AG08396 (cell line): ENCODE measurements at regions not wholly inside any gene's neighbourhood (a gene's known extent, or its start where the extent isn't known, plus 50 kb on each side); places are given as distances from the start of the nearest gene placed in this dataset.
"Not testable (repeated sequence)": the region's sequence is repeated elsewhere in the genome, so short reads cannot be mapped to it uniquely, and the experiment has no call there.

Experiments
- DNase-seq: peaks from one replicate; pipeline ENCODE4 v3.0.0; 2012; ENCODE audit warnings: low spot score, mixed read lengths

DNA sequence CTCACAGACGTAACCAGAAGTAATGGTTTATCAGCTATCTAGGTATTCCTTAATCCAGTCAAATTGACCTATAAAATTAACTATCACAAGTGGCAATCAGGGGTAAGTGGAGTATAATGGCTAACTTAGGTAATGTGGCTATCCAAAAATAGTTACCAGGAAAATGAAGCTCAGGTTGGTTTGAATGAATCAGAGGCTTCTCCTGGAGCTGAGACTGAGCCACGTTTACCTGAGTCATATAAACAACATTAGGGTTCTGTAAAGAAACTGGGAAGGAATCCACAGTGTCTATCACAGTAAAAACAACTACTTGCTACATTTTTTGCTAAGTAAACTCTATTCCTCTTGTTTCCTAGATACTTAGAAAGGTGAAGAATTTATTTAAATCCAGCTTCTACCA is 236.0 kb upstream of the SPHKAP start:
- DNase-seq, result no peak

DNA sequence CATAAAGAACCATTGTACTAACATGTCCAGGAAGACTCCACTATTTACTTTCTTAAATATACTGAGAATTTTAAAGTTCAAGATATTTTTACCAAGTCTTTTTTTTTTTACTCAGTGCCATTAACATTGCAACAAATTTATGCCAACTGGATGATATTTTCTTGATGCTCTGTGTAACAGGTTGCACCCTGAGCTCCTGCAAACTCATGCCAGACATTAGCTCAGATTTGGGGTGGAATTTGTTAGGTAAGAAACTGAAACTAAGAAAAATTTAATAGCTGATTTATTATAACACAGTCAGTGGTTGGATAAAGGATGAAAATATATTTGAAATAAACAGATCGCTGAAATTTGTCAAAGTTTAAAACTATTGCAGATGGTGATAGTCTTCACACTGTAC is 228.6 kb upstream of the SPHKAP start:
- DNase-seq, result no peak

DNA sequence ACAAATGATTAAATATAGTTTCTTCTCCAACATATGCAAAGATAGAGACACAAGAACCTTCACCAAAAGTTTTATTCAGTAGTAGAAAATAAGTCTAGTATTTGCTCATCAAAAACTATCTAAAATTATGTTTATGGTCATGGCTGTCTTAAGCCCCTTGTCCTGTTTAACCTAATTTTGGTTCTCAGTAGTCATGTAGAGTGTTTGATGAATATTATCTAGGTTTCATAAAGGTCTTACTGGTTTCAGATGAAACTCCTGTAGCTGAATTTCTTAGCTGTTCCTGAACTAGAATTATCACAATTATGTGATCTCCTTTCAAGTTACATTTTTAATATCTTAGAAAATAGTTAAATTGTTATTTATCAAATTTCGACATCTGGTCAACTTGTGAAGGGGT is 228.0 kb upstream of the SPHKAP start:
- no peak for DNase-seq

DNA sequence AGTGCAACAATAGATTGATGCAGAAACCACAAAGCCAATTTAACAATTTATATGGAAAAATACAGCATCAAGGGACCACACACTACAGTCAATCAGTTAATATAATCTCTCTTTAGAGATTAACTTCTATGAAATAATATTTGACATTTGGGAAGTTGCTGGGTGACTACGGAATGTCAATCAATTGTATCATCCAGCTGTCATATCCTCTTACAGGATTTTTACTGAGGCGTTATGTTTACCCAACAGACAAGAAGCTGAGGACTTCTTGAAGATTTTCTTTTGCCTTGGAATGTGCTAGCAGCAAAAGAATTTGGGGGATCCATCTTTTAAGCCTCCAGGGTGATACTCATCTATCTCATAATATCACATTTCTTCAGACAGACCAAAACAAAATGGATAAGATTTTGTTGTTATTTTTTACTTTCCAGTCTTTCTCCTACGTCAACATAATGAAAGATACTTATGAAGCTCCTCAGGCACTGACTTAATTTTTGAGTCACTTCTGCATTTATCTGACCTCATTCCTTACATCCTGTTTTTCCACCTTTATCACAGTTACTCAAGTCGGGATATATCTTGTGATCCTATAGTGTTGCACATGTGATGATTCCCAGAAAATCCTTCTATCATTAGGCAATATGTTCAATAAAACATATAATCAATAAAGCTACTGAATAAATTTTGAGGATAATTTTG is 227.2 kb upstream of the SPHKAP start:
- no peak for DNase-seq

DNA sequence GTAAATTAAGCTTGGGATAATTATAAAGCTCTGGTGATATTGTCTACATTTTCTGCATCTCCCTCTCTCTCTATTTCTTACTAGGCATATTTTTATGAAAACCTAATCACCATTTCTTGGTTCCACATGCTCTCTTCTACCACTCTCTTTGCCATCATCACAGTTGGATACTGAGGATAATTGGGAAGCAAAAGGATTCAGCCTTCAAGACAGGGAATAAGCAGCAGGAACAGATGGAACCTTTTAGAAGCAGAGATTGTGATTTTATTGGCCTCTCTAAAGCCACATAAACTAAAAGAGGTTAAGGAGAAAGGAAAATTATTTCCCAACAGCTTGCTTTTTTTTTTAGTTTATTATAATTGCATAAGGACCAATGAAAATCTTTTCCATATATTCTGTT is 226.3 kb upstream of the SPHKAP start:
- no peak for DNase-seq

DNA sequence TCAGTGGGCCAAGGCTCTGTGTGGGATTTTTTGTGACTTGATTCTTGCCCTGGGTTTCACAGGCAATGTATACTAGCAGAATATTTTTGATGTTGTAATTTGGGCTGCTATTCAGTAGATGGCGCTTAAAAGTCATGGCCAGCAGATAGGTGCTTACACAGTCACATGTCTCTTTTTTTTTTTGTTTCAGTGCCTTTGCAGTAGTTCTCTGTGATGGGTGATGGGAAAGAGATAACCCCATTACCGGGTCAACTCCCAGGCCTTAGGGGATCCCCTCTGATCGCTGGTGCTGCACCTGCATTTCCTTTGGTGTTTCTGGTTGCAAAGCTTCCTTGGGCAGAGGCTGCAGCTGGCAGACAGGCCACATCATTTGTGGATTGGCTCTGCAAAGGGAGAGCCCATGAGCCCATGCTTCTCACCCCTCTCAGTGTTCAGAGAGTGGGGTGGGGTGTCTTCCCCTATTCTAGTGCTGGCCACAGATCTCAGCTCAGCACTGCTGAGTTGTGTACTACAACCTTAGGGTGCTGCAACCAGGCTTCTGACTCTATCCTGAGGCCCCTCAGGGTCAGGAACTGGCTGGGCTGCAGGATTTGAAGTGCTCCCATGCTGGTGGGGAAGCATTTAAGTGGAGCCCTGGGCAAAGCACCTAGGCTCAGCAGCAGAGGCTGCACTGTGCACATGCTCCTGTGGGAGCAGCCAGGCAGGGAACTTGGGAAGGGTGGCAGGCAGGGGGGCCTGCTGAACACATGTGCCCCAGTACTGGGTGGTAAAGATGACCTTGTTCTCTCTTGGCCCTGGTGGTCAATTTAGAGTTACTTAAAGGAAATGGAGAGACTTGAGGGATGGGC is 219.8 kb upstream of the SPHKAP start:
- DNase-seq, result no peak

DNA sequence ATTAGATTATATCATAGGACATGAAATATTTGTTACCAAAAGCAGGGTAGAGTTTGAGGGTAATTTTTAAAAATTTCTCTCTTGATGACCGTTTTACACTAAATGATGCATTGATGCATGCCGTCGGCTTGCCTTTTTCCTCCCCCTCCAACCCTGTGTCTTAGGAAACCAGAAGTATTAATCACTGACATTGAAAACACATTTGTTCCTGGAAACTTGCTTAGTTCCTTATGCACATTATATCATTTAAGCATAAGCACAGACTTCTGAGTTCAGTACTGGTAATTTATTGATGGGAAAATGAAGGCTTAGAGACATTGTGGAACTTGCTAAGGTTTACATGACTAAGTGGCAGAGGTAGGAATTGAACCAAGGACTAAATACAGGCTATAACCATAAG is 206.3 kb upstream of the SPHKAP start:
- DNase-seq, result no peak

DNA sequence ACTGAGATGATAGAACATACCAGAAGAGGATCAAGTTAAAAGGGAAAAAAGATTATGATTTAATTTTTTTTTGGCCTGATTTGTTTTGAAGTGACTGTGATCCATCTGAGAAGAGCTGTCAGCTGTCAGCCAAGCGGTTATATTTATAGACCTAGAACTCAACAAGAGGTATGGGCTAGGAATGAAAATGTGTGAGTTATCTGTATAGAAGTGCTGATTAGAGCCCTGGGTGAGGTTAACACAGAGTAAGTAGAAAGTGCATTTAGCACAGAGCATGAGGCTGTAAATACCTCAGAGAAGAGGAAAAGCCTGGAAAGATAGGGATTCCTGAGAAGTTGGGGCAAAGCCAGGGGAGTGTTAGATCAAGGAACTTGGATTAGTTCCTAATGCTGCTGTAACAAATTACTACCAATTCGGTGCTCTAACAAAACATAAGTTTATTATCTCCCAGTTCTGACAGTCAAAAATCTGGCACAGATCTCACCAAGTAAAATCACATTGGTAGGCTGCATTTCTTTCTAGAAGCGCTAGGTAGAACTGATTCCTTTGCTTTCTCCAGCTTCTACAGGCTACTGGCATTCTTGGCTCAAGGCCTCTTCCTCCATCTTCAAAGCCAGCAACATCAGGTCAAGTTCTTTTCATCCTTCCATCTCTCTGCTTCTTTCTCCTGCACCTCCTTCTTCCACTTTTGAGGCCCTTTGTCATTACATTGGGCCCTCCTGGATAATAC is 197.4 kb upstream of the SPHKAP start:
- DNase-seq, result no peak

DNA sequence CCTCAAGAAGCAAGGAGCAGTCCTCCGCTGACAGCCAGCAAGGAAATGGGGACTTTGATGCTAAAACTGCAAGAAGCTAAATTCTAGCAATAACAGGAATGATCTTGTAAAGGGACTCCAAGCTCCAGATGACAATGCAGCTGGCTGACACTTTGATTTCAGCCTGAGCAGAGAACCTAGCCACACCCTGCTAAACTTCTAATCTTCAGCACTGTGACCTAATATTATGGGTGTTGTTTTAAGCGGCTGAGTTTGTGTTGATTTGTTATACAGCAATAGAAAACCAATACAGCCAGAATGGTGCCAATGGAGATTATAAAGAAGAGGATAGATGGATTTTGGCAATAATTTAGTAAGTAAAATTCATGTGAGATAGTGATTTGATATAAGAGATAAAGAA is 196.7 kb upstream of the SPHKAP start:
- no peak for DNase-seq

DNA sequence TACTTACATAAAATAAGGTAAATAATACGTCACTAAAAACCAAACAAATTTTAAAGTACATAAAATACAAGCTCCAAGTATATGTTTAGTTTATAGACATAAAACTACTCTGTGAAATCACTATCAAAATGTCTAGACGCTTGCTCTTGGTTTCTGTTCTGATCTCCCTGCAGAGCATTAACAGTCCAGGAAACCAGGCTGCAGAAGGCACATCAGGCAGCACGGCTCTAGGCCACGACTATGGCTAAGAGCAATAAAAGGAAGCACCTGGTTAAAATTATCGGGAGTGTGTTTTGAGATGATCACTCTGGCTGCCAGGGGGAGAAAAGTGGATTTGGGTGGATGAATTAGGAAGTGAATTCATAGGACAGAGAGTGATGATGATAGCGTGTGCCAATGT is 196.0 kb upstream of the SPHKAP start:
- no peak for DNase-seq

DNA sequence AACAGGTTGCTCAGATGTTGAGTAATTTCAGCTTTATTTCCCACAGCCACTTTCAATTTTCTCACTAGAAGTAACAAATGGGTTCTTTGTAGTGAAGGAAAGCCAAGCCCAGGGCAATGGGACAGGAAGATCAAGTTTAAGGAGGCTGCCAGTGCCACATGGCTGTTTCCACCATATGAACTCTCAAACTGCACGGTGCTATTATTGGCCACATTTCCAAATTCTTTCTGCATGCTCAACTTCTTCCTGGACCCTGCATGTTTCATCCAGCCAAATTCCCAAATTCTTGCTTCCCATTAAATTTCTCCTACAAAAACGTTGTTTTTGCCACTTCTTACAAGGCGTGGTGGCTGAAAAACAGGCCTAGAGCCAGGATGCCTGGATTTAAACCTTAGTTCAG is 193.3 kb upstream of the SPHKAP start:
- DNase-seq, result no peak

DNA sequence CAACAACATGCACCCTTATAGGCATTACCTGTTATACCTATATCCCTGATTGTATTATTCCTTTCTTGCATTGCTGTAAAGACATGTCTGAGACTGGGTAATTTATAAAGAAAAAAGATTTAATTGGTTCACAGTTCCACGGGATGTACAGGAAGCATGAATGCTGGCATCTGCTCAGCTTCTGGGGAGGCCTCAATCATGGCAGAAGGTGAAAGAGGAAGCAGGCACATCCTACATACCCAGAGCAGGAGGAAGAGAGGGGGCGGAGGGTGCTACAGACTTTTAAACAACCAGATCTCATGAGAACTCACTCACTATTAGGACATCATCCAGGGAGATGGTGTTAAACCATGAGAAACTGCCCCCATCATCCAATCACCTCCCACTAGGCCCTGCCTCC is 191.7 kb upstream of the SPHKAP start:
- DNase-seq, result no peak

DNA sequence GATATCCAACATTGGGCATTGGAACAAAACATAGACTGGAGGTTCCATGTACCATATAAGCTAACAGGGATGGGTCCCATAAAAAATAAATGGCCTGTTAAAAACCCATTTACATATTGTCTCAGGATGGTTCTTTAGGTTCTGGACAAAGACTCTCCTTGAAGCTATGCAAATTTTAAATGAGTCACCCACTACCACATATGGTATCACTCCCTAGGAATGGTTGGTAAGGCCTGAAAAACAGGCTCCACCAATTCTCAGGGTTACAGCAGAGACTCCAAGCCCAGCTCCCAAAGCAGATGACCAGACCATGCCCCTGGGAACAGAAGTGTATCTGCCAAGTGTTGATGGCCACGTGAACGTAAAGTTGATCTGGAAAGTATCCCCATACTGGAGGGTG is 190.7 kb upstream of the SPHKAP start:
- DNase-seq, result no peak

DNA sequence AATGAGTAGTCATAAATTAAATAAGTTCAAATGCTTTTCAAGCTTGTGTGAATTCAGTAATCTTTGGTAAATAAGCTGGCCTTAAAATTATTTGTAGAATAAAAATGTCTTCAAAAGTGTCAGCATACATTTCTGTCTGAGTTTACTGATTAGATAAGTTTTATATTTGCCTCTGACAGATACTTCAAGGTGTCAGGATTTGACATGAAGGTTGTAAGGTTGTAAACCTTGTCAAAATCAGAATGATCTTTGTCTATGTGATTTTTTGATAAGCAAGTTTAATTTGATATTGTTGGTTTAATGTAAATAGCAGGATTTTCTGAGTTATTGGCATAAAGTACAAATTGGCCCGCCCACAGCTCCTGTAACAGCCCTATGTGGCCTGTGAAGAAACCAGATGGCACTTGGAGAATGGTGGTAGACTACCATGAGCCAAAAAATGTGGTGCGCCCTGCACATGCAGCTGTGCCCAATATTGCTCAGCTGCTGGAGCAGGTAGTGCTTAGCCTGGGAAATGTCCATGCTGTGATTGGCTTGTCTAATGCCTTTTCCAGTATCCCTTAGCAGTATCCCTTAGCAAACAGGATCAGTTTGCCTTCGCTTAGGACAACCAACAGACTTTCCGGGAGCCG is 188.0 kb upstream of the SPHKAP start:
- no peak for DNase-seq

DNA sequence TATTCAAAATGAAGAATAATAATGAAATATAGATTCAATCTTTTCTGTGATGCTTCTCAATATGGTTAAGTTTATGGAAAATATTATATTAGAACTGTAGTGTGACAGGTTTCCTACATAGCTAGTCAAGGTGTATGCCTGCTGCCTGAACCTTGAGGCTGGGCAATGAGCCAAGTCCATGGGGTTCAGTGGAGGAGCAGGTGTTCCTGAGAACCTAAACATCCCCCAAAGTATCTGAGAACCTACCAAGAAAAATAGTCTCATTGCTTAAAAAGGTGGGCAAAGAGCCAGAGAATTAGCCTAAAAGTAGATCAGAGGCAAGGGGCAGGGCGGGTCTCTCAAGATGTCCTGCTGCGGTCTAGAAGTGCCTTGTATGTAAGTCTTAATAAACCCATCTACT is 185.9 kb upstream of the SPHKAP start:
- no peak for DNase-seq

DNA sequence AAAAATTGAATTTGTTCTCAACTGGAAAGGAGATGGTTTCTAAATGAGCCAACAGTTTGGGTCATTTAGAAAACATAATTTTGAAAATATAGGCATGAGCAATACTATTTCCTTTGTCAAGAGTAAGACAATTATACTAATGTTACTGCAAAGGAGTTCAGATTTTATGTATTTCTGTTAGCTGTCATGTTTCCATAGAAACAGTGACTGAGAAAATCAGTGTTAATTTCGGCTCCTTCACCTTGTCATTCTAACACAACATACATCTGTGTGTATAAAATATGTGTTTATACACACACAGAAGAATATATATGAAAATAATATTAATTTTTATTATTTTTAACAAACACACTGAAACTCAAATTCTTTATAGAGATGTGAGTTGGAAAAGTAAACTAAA is 178.0 kb upstream of the SPHKAP start:
- DNase-seq, result no peak

DNA sequence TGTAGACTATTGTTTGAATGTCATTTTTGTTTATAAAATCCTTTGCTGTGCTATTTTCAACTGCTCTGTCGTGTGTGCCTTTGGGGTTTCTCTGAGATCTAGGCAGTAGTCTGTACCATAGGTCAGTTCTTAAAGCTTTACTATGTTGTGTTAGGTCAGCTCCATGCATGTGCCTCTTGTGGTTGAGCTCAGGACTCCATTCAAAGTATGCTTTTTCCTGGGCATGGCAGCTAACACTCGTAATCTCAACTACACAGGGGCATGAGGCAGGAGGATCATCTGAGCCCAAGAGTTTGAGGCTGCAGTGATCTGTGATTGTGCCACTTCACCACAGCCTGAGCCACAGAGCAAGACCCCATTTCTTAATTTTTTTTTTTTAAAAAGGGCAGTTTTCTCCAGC is 174.4 kb upstream of the SPHKAP start:
- DNase-seq, result no peak

DNA sequence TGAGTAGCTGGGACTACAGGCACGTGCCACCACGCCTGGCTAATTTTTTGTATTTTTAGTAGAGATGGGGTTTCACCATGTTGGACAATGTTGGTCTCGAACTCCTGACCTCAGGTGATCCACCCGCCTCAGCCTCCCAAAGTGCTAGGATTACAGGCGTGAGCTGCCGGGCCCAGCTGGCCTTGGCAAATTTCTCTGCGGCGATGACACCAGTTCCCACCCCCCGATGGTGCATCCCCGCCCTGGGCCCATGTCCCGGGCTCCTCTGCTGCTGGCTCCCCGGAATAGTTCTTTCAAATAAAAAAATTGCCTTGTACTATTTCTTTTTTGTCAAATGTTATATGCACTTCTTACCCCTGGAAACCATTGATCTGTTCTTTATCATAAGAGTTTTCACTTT is 171.5 kb upstream of the SPHKAP start:
- DNase-seq, result not testable (repeated sequence)

DNA sequence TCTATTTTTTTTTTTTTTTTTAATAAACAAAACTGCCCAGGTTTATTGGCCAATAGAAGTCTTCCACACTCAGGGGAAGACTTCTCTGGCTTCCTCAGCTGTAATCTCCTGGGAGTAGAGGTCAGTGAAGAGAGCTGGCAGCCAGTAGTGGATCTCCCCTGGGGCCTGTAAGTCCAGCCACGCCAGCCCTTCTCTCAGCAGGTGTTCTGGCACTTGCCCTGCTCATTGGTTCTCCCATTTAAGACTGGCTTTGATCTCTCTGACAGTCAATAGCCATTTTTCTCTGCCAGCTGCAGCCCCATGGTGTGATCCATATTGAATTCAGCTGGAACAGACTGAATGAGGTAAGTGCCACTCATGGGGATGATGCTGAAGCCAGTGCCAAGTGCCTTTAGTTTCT is 170.6 kb upstream of the SPHKAP start:
- no peak for DNase-seq

DNA sequence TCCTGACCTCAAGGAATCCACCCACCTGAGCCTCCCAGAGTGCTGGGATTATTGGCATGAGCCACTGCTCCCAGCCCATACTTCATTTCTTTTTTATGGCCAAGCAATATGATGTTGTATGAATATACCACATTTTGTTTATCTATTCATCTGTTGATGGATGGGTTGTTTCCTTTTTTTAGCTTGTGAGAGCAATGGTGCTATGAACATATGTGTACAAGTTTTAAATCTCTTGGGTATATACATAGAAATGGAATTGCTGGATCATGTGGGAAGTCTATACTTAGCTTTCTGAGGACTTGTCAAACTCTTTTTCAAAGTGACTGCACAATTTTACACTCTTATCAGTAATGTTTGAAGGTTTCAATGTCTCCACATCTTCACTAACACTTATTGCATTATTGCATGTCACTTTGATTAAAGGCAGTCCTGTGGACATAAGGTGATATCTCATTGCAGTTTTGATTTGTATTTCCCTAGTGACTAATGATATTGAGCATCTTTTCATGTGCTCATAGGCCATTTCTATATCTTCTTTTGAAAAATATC is 167.1 kb upstream of the SPHKAP start:
- DNase-seq, result no peak

DNA sequence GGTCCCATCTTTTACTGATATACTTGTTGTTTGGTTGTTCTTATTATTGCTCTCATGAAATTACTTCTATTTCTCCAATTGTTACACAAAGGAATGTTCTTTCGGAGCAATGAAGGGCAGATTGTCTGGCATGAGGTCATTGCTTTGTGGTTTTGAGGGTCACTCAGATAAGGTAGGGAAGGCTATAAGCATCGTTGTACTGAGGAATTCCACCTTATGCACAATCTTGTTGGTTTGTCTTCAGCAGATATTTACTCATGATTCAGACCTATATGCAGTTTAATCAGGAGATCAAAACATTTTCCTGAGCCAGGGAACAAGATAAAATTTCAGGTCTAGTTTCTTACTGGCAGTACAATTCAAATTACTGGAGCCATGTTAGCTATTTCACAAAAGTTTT is 163.0 kb upstream of the SPHKAP start:
- DNase-seq, result no peak

DNA sequence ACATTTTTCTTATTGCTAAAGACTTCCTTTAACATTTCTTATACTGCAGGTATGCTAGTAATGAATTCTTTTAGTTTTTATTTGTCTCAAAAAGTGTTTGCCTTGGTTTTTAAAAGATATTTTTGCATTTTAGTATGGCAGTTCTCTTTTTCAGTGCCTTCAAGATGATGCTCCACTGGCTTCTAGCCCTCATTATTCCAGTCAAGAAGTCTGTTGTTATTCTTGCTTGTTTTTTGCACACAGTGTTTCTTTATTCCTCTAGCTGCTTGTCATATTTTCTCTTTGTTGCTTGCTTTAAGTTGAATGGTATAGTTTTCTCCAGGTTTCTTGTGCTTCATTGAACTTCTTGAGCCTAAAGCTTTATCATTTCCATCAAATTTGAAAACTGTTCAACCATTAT is 158.0 kb upstream of the SPHKAP start:
- no peak for DNase-seq
